ENCODE measurements at regions not wholly inside any gene's neighbourhood (a gene's known extent, or its start where the extent isn't known, plus 50 kb on each side); places are given as distances from the start of the nearest gene placed in this dataset.

DNA sequence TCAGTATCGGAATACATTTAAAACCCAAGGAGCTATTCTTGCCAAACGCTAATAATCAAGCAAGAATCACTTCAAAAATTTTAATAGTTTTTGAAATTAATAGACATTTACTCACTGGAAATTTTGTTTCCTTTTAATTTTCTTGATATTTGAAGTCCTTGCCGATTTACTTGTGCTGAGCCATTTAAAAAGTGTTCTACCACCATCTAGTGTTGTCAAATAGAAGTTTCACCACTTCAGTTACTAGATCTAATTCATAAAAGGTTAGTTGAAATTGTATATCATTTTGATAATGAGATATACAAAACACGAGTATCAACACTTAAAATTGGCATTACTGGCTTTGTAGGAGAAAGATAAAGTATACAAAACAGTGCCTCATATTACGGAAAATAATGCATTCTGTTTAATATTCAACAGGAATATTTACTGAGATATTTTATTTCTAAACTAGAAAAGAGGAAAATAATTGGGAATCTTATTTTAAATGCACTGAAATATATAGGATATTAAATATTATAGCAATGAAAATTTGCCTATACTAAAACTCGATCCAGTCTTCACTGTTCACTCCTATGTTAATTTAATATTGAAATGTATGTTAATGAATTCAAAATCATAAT is 664.8 kb upstream of the SEMA3D start:
- Histone ChIP-seq H3K27ac (no peak overlapping the region), H3K9me3 (no peaks in the 10 kb centered on the region), H3K4me3 (no peak overlapping the region), H3K27me3 (no peaks in the 10 kb centered on the region), H3K36me3 (no peaks in the 10 kb centered on the region), H3K4me1 (no peaks in the 10 kb centered on the region)
- in situ Hi-C loops (cut with MboI; ENCODE audit: low sequenced_read_pairs in 4 of 4) (no loop called here), intact Hi-C loops (cut with DNase I; ENCODE audit: low total_unique reads) (no loop called here)
- TF ChIP-seq, protein P1, sequence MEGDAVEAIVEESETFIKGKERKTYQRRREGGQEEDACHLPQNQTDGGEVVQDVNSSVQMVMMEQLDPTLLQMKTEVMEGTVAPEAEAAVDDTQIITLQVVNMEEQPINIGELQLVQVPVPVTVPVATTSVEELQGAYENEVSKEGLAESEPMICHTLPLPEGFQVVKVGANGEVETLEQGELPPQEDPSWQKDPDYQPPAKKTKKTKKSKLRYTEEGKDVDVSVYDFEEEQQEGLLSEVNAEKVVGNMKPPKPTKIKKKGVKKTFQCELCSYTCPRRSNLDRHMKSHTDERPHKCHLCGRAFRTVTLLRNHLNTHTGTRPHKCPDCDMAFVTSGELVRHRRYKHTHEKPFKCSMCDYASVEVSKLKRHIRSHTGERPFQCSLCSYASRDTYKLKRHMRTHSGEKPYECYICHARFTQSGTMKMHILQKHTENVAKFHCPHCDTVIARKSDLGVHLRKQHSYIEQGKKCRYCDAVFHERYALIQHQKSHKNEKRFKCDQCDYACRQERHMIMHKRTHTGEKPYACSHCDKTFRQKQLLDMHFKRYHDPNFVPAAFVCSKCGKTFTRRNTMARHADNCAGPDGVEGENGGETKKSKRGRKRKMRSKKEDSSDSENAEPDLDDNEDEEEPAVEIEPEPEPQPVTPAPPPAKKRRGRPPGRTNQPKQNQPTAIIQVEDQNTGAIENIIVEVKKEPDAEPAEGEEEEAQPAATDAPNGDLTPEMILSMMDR (IDR thresholded peaks at IDR 0.05 in 4 of 5, conservative IDR thresholded peaks at IDR 0.05 in 1 of 5) = no peak
- ATAC-seq = no peak
- DNase-seq = no peak

DNA sequence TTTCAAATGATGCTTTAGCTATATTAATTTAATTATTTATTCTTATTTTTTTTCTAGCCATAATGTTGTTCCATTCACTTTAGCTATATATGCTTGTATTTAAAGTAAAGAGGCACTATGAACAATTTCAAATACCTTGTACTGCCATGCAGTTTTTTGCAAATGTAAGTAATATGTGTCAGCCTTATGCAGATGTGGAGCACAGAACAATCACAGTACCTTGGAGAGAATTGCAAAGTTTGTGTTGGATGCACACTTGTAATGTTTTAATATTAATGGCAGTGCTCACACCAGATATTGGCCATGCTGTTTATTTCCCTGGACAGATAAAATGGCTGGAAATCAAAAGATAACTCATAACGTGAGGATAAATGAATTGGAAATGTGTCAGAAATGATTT is 663.5 kb upstream of the SEMA3D start:
- no peaks in the 10 kb centered on the region for H3K4me1 ChIP-seq
- in situ Hi-C loops (cut with MboI; ENCODE audit: low sequenced_read_pairs in 4 of 4) = no loop called here
- H3K9me3 ChIP-seq = no peaks in the 10 kb centered on the region
- DNase-seq (no peak), ATAC-seq (no peak)
- H3K27me3 ChIP-seq = no peaks in the 10 kb centered on the region
- intact Hi-C loops (cut with DNase I; ENCODE audit: low total_unique reads) = no loop called here
- H3K36me3 ChIP-seq = no peaks in the 10 kb centered on the region
- TF ChIP-seq POLR2A (IDR thresholded peaks at IDR 0.05) = no peak
- TF ChIP-seq, protein P1 (IDR thresholded peaks at IDR 0.05 in 4 of 5, conservative IDR thresholded peaks at IDR 0.05 in 1 of 5) = no peak
- no peak overlapping the region for H3K27ac ChIP-seq
- H3K4me3 ChIP-seq = no peak overlapping the region

DNA sequence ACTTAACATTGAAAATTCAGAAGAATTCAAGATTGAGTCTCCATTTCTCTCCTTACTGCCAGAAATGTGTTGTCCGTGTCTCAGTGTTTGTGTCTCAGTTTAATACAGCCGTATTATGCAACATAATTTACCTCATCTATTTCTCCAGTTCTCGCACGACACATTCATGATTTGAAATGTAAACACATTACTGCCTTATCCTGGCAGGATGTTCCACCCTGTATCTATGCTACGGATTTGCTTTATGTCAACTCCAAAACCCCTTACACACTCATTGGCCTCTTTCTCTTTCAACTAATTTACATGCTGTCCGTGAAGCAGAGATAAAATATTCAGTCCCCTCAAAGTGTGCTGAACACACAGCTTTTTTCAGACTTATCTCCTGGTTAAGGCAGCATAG is 653.7 kb upstream of the SEMA3D start:
- no peak for ATAC-seq
- H3K9me3 ChIP-seq = no peaks in the 10 kb centered on the region
- no peaks in the 10 kb centered on the region for H3K27me3 ChIP-seq
- in situ Hi-C loops (cut with MboI; ENCODE audit: low sequenced_read_pairs in 4 of 4) (loop anchor here in 1 of 4 donors (25.0 kb wide), 1 partner anchor 778 kb away; no protein-coding TSS in a partner anchor), intact Hi-C loops (cut with DNase I; ENCODE audit: low total_unique reads) (no loop called here)
- no peak overlapping the region for H3K27ac ChIP-seq
- no peak overlapping the region for H3K4me3 ChIP-seq
- no peaks in the 10 kb centered on the region for H3K36me3 ChIP-seq
- TF ChIP-seq, protein P1 (IDR thresholded peaks at IDR 0.05 in 4 of 5, conservative IDR thresholded peaks at IDR 0.05 in 1 of 5) = no peak
- TF ChIP-seq POLR2A (IDR thresholded peaks at IDR 0.05) = no peak
- no peak for DNase-seq
- no peaks in the 10 kb centered on the region for H3K4me1 ChIP-seq

DNA sequence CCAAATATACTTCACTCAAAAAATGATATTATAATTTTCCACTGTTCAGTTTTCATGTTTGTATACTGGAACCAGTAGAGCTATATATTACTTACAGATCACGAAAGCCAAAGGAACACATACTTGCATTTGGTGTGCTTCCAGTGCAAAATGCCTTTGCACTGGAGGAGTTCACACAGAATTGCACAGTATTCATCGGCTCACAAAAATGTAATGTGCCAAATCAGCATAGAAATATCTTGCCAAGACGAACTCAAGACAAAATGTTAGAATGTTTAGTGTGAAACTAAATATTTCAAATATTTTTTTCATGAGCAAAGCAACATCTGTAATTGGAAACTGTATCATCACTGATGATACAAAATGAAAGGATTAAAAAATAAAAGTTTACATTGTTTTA is 646.2 kb upstream of the SEMA3D start:
- no peak overlapping the region for H3K27ac ChIP-seq
- H3K4me3 ChIP-seq = no peak overlapping the region
- intact Hi-C loops (cut with DNase I; ENCODE audit: low total_unique reads) = no loop called here
- no peaks in the 10 kb centered on the region for H3K9me3 ChIP-seq
- DNase-seq = no peak
- no peaks in the 10 kb centered on the region for H3K36me3 ChIP-seq
- no peaks in the 10 kb centered on the region for H3K4me1 ChIP-seq
- no peaks in the 10 kb centered on the region for H3K27me3 ChIP-seq
- no peak for ATAC-seq
- in situ Hi-C loops (cut with MboI; ENCODE audit: low sequenced_read_pairs in 4 of 4) = loop anchor here in 1 of 4 donors (25.0 kb wide), 1 partner anchor 771 kb away; no protein-coding TSS in a partner anchor
- TF ChIP-seq, protein P1 (IDR thresholded peaks at IDR 0.05 in 4 of 5, conservative IDR thresholded peaks at IDR 0.05 in 1 of 5) = no peak
- no peak for TF ChIP-seq POLR2A (IDR thresholded peaks at IDR 0.05)

DNA sequence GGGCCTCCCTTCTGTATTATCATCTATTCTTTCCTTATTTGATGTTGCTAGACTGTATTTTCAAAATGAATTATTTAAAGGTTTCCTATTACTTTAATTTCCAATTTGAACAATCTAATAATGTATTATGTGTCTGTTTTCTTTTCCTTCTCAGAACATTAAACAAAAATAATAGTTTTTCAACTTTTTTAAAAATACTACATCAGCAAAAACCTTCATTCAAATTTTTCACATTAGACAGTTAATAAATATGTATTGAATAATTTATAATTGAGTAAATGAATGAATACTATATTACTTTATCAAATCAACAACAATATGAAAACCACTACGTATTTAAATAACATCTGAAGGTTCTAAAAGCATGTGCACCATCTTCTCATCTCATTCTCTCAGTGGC is 644.1 kb upstream of the SEMA3D start:
- TF ChIP-seq, protein P1 (IDR thresholded peaks at IDR 0.05 in 4 of 5, conservative IDR thresholded peaks at IDR 0.05 in 1 of 5) = no peak
- no peak for TF ChIP-seq POLR2A (IDR thresholded peaks at IDR 0.05)
- DNase-seq (no peak), ATAC-seq (no peak)
- intact Hi-C loops (cut with DNase I; ENCODE audit: low total_unique reads) (no loop called here), in situ Hi-C loops (cut with MboI; ENCODE audit: low sequenced_read_pairs in 4 of 4) (loop anchor here in 1 of 4 donors (25.0 kb wide), 1 partner anchor 769 kb away; no protein-coding TSS in a partner anchor)
- Histone ChIP-seq H3K27me3 (no peaks in the 10 kb centered on the region), H3K4me1 (no peaks in the 10 kb centered on the region), H3K4me3 (no peak overlapping the region), H3K9me3 (no peaks in the 10 kb centered on the region), H3K36me3 (no peaks in the 10 kb centered on the region), H3K27ac (no peak overlapping the region)
